ENCODE measurements at regions not wholly inside any gene's neighbourhood (a gene's known extent, or its start where the extent isn't known, plus 50 kb on each side); places are given as distances from the start of the nearest gene placed in this dataset.

DNA sequence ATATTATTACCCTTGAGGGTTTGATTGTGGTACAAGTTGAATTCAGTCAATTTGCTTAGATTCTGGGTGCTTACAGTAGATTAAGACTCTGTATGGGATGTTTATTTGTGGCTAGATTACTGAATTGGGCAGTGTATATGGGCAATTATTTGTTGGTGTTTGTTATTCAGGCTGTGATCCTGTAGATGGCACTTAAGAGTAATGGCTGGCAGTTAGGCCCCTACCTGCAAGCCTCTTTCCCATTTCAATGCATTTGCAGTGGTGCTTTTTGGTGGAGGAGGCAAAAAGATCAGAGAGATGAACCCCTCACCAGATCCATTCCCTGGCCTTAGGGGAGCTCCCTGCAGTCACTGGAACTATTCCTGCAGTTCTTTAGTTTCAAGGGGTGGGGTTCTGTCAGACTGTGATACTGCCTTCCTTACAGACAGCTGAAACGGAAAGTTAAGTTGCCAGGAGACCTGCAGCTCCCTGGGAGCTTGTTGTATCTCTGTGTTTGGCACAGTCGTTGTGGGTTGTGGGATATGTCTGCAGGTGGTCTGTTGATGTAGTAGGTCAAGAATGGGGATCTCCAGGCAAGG, 199.5 kb downstream of the AASDHPPT start:
- TF ChIP-seq CTCF (IDR thresholded peaks at IDR 0.05 in 4 of 5, conservative IDR thresholded peaks at IDR 0.05 in 1 of 5), result no peak
- TF ChIP-seq POLR2A (IDR thresholded peaks at IDR 0.05), result no peak
